Ascending aorta (tissue), 2 donors: ENCODE measurements at regions not wholly inside any gene's neighbourhood (a gene's known extent, or its start where the extent isn't known, plus 50 kb on each side); places are given as distances from the start of the nearest gene placed in this dataset.

Experiments
- DNase-seq, 2 donors: peaks; one replicate each; pipeline ENCODE4 v3.0.0-alpha.2; 2019; ENCODE audit warnings: low spot score in 2 of 2
- H3K27ac ChIP-seq, 2 donors: fragments of 200-600 bp; sonication (generic); one replicate each; pipeline ENCODE4 v1.5.1; 2016 to 2017; ENCODE audit warnings: mild to moderate bottlenecking in 1 of 2
- H3K27me3 ChIP-seq: fragments of 200-600 bp; sonication (generic); one replicate; pipeline ENCODE4 v1.5.1; 2017
- H3K36me3 ChIP-seq, 2 donors: fragments of 200-600 bp; sonication (generic); one replicate each; pipeline ENCODE4 v1.5.1; 2016
- H3K4me1 ChIP-seq, 2 donors: fragments of 200-600 bp; sonication (generic); one replicate each; pipeline ENCODE4 v1.5.1; 2016 to 2017; ENCODE audit warnings: mild to moderate bottlenecking in 1 of 2
- H3K4me3 ChIP-seq, 2 donors: fragments of 200-600 bp; sonication (generic); one replicate each; pipeline ENCODE4 v1.5.1; 2016 to 2017; ENCODE audit warnings: mild to moderate bottlenecking in 1 of 2
- H3K9me3 ChIP-seq, 2 donors: fragments of 200-600 bp; sonication (generic); one replicate each; pipeline ENCODE4 v1.5.1; 2016
- intact Hi-C: fragments of 100-400 bp; cut with DNase I; formaldehyde crosslinking; loops from one replicate; pipeline ENCODE4 v1.15.1; 2023
- TF ChIP-seq, protein P1 (sequence below), 3 experiments: fragments of 200-600 bp in 2 of 3; fragments of 450-650 bp in 1 of 3; sonication (generic) in 2 of 3; IDR thresholded peaks; one replicate each; pipeline ENCODE4 v1.5.1; 2016 to 2019; ENCODE audit warnings: antibody characterized with exemption in 3 of 3, mild to moderate bottlenecking in 1 of 3, moderate library complexity in 1 of 3

GRCh38 chr1:14297356-14297755, 301.1 kb upstream of the KAZN start:
- Histone ChIP-seq H3K27me3 (no peaks in the 10 kb centered on the region), H3K4me3 (no peak overlapping the region), H3K4me1 (no peaks in the 10 kb centered on the region), H3K36me3 (no peaks in the 10 kb centered on the region), H3K9me3 (no peaks in the 10 kb centered on the region), H3K27ac (no peak overlapping the region)
- intact Hi-C loops = no loop called here
- TF ChIP-seq, protein P1, sequence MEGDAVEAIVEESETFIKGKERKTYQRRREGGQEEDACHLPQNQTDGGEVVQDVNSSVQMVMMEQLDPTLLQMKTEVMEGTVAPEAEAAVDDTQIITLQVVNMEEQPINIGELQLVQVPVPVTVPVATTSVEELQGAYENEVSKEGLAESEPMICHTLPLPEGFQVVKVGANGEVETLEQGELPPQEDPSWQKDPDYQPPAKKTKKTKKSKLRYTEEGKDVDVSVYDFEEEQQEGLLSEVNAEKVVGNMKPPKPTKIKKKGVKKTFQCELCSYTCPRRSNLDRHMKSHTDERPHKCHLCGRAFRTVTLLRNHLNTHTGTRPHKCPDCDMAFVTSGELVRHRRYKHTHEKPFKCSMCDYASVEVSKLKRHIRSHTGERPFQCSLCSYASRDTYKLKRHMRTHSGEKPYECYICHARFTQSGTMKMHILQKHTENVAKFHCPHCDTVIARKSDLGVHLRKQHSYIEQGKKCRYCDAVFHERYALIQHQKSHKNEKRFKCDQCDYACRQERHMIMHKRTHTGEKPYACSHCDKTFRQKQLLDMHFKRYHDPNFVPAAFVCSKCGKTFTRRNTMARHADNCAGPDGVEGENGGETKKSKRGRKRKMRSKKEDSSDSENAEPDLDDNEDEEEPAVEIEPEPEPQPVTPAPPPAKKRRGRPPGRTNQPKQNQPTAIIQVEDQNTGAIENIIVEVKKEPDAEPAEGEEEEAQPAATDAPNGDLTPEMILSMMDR (IDR thresholded peaks at IDR 0.05) = no peak
- no peak for DNase-seq

GRCh38 chr1:14298806-14299205, 299.7 kb upstream of the KAZN start:
- H3K27ac ChIP-seq = no peak overlapping the region
- no peaks in the 10 kb centered on the region for H3K4me1 ChIP-seq
- no peak for DNase-seq
- H3K4me3 ChIP-seq = no peak overlapping the region
- no peaks in the 10 kb centered on the region for H3K27me3 ChIP-seq
- intact Hi-C loops = no loop called here
- no peaks in the 10 kb centered on the region for H3K36me3 ChIP-seq
- no peaks in the 10 kb centered on the region for H3K9me3 ChIP-seq
- TF ChIP-seq, protein P1 (IDR thresholded peaks at IDR 0.05) = no peak

- Histone ChIP-seq H3K36me3 (no peaks in the 10 kb centered on the region), H3K4me3 (no peak overlapping the region), H3K9me3 (no peaks in the 10 kb centered on the region), H3K4me1 (no peaks in the 10 kb centered on the region), H3K27me3 (no peaks in the 10 kb centered on the region), H3K27ac (no peak overlapping the region)
- DNase-seq = no peak
- intact Hi-C loops = no loop called here
- TF ChIP-seq, protein P1 (IDR thresholded peaks at IDR 0.05) = no peak
These were observed 297.3 kb upstream of the KAZN start for GRCh38 chr1:14300991-14301703.

DNA sequence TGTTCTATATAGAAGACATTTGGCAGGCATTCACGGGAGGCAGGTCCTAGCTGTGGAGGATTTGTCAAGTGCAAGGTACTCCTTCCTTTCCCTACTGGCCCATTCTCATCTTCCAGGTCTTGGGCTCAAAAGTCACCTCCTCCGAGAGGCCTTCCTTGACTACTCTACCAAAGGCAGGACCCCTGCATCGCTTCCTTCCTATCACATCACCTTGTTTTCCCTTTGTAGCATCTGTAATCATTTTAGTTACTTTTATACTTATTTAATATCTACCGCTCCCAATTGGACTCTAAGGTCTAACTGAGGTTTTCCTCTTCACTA, 296.8 kb upstream of the KAZN start:
- Histone ChIP-seq H3K4me1 (no peaks in the 10 kb centered on the region), H3K36me3 (no peaks in the 10 kb centered on the region), H3K4me3 (no peak overlapping the region), H3K27me3 (no peaks in the 10 kb centered on the region), H3K9me3 (no peaks in the 10 kb centered on the region), H3K27ac (no peak overlapping the region)
- intact Hi-C loops = no loop called here
- TF ChIP-seq, protein P1 (IDR thresholded peaks at IDR 0.05) = no peak
- DNase-seq = no peak

GRCh38 chr1:14302025-14302424, 296.5 kb upstream of the KAZN start:
- Histone ChIP-seq H3K27me3 (no peaks in the 10 kb centered on the region), H3K27ac (no peak overlapping the region)
- intact Hi-C loops = no loop called here

More at GRCh38 chr1:14302025-14302424, 296.5 kb upstream of the KAZN start:
- Histone ChIP-seq H3K36me3 (no peaks in the 10 kb centered on the region), H3K9me3 (no peaks in the 10 kb centered on the region), H3K4me1 (no peaks in the 10 kb centered on the region), H3K4me3 (no peak overlapping the region)
- TF ChIP-seq, protein P1 (IDR thresholded peaks at IDR 0.05) = no peak
- DNase-seq = no peak
